ENCODE measurements at regions not wholly inside any gene's neighbourhood (a gene's known extent, or its start where the extent isn't known, plus 50 kb on each side); places are given as distances from the start of the nearest gene placed in this dataset.

DNA sequence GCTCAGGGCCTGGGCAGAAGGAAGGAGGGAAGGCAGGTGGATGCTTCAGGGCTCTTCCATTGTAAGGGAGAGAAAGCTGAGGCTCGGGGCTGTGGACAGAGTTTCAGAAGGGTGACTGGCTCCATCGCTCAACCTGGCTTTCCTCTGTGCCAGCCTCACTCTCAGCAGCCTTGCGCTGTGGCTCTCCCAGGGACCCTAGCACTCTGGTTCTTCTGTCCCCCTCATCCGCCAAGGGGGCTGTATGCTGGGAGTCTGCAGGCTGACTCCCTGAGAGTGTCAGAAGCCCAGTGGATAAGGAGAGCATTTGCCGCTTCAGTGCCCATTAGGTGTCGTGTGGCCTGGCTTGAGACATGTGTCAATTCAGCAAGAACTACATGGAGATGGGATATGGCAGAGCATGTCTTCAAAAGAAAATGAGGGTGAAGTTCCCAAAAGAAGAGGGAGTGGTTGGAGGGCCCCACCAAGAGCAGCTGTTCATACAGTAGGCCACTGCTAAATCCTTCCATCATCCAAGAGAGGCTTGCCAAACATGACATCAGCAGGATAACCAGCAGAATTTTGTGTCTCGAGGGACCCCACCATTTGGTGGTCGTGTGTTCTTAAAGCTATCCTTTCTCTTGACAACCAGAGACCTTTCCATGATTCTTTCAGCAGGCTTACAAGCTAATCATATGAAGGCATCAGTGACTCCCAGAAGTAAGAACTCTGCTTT, 148.2 kb downstream of the IRX5 start:
- Histone ChIP-seq H3K4me3 (replicated peaks in 1 of 3; ENCODE audit: insufficient read depth in 1 of 3, low read depth in 1 of 3, low read length in 3 of 3) (no peak overlapping the region), H3K36me3 (ENCODE audit: control insufficient read depth in 2 of 2, extremely low read depth in 1 of 2, insufficient read depth in 2 of 2, low read length in 2 of 2) (no peaks in the 10 kb centered on the region), H4K20me1 (replicated peaks; ENCODE audit: control insufficient read depth, extremely low read depth, insufficient read depth, low read length) (no peaks in the 10 kb centered on the region), H3K4me1 (ENCODE audit: control insufficient read depth, extremely low read depth, insufficient read depth, low read length) (no peaks in the 10 kb centered on the region), H3K9ac (replicated peaks; ENCODE audit: extremely low read depth, insufficient read depth, low read length) (no peak overlapping the region), H3K27ac (ENCODE audit: insufficient read depth, low read depth, low read length) (no peak overlapping the region), H3K27me3 (ENCODE audit: control insufficient read depth in 2 of 2, insufficient read depth in 2 of 2, low read length in 2 of 2) (no peaks in the 10 kb centered on the region), H3K79me2 (ENCODE audit: control insufficient read depth, insufficient read depth, low read length) (no peaks in the 10 kb centered on the region), H3K9me3 (replicated peaks; ENCODE audit: control insufficient read depth, insufficient read depth, low read length) (peaks cover 2% of the 10 kb centered on the region), H3K9me1 (replicated peaks; ENCODE audit: control insufficient read depth, extremely low read depth, insufficient read depth, low read length) (no peaks in the 10 kb centered on the region), H2AFZ (ENCODE audit: low read depth, low read length) (no peak overlapping the region), H3K4me2 (ENCODE audit: insufficient read depth, low read length) (no peak overlapping the region)
- FAIRE-seq, result no peak
- ChIA-PET CTCF (no interaction called here), POLR2A (no interaction called here)
- intact Hi-C loops (cut with micrococcal nuclease), result no loop called here
- DNase-seq (ENCODE audit: low read depth, low spot score), result no peak
- dilution Hi-C loops (cut with MboI; ENCODE audit: extremely low pct_ligation_motif_present, low sequenced_read_pairs), result no loop called here
- no TSS peak for BruUV-seq (replicated peaks)
- TF ChIP-seq FOS (IDR thresholded peaks at IDR 0.05; ENCODE audit: borderline replicate concordance, insufficient read depth, low read length), result no peak

DNA sequence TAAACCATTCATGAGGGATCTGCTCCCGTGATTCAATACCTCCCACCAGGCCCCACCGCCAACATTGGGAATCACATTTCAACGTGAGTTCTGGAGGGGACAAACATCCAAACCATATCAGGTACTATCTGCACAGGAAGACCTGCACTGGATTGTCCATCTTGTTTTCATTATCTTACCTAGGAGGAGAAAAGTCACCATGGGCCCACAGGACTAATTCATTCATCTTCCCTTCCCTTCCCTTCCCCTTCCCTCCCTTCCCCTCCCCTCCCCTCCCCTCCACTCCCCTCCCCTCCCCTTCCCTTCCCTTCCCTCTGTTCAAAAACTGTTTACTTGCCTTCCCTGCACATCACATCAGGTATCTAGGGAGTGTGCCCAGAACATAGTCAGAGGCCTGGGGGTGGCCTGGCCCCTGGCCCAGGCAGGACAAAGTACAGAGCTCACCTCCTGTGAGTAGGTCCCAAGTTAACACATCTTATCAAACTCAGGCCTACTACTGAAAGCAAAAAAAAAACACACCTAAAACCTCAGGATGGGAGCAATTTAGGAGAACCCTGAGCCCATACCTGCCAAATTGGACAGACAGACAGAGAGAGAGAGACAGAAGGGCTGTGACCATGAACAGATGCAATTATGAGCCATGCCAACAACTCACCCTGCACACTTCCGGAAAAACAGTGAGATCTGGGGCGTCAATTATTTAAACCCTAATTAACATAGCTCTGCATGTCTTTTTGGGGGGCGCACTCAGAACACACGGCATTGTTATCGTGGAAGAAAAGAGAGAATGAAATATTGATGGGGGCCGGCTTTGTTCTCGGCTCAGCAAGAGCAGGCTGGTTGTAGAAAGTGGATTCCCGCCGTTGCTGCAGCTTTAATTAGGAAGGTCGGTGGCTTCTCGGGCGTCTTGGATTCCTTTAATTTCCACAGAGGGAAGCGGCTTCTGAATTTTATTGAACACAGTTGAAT, 151.2 kb downstream of the IRX5 start:
- dilution Hi-C loops (cut with MboI; ENCODE audit: extremely low pct_ligation_motif_present, low sequenced_read_pairs) (no loop called here), intact Hi-C loops (cut with micrococcal nuclease) (no loop called here)
- BruUV-seq (replicated peaks), result no TSS peak
- TF ChIP-seq MYC (IDR thresholded peaks at IDR 0.05; ENCODE audit: low read depth, low read length), result no peak
- TF ChIP-seq POLR2A (IDR thresholded peaks at IDR 0.05; ENCODE audit: low read depth, low read length), result no peak
- TF ChIP-seq POLR2AphosphoS5 (IDR thresholded peaks at IDR 0.05; ENCODE audit: insufficient read depth, low read depth, low read length), result no peak
- no peak for TF ChIP-seq GATA2 (IDR thresholded peaks at IDR 0.05; ENCODE audit: insufficient read depth, insufficient read length, low read depth, low read length)
- TF ChIP-seq FOS (IDR thresholded peaks at IDR 0.05; ENCODE audit: borderline replicate concordance, insufficient read depth, low read length), result no peak
- TF ChIP-seq, protein P1, sequence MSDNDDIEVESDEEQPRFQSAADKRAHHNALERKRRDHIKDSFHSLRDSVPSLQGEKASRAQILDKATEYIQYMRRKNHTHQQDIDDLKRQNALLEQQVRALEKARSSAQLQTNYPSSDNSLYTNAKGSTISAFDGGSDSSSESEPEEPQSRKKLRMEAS (IDR thresholded peaks at IDR 0.05; ENCODE audit: insufficient read depth, insufficient read length), result no peak
- TF ChIP-seq, protein P2, sequence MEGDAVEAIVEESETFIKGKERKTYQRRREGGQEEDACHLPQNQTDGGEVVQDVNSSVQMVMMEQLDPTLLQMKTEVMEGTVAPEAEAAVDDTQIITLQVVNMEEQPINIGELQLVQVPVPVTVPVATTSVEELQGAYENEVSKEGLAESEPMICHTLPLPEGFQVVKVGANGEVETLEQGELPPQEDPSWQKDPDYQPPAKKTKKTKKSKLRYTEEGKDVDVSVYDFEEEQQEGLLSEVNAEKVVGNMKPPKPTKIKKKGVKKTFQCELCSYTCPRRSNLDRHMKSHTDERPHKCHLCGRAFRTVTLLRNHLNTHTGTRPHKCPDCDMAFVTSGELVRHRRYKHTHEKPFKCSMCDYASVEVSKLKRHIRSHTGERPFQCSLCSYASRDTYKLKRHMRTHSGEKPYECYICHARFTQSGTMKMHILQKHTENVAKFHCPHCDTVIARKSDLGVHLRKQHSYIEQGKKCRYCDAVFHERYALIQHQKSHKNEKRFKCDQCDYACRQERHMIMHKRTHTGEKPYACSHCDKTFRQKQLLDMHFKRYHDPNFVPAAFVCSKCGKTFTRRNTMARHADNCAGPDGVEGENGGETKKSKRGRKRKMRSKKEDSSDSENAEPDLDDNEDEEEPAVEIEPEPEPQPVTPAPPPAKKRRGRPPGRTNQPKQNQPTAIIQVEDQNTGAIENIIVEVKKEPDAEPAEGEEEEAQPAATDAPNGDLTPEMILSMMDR (IDR thresholded peaks at IDR 0.05; ENCODE audit: extremely low read depth in 1 of 2, insufficient read depth in 1 of 2, low read depth in 1 of 2, low read length in 2 of 2), result no peak
- no peak for TF ChIP-seq JUN (IDR thresholded peaks at IDR 0.05; ENCODE audit: borderline replicate concordance, insufficient read depth, insufficient read length, low read depth)
- TF ChIP-seq EZH2 (IDR thresholded peaks at IDR 0.05; ENCODE audit: borderline replicate concordance, low read depth, low read length, severe bottlenecking), result no peak
- no peaks in the 10 kb centered on the region for H4K20me1 ChIP-seq (replicated peaks; ENCODE audit: control insufficient read depth, extremely low read depth, insufficient read depth, low read length)
- H3K27me3 ChIP-seq (ENCODE audit: control insufficient read depth in 2 of 2, insufficient read depth in 2 of 2, low read length in 2 of 2), result no peaks in the 10 kb centered on the region
- H3K4me3 ChIP-seq (replicated peaks in 1 of 3; ENCODE audit: insufficient read depth in 1 of 3, low read depth in 1 of 3, low read length in 3 of 3), result no peak overlapping the region
- no peak overlapping the region for H3K4me2 ChIP-seq (ENCODE audit: insufficient read depth, low read length)
- no peak overlapping the region for H2AFZ ChIP-seq (ENCODE audit: low read depth, low read length)
- CTCF ChIA-PET, result no interaction called here
- no peaks in the 10 kb centered on the region for H3K36me3 ChIP-seq (ENCODE audit: control insufficient read depth in 2 of 2, extremely low read depth in 1 of 2, insufficient read depth in 2 of 2, low read length in 2 of 2)
- DNase-seq (ENCODE audit: low read depth, low spot score), result no peak
- peaks cover 2% of the 10 kb centered on the region for H3K9me3 ChIP-seq (replicated peaks; ENCODE audit: control insufficient read depth, insufficient read depth, low read length)
- POLR2A ChIA-PET, result no interaction called here
- no peak for FAIRE-seq
- H3K79me2 ChIP-seq (ENCODE audit: control insufficient read depth, insufficient read depth, low read length), result no peaks in the 10 kb centered on the region
- no peak overlapping the region for H3K9ac ChIP-seq (replicated peaks; ENCODE audit: extremely low read depth, insufficient read depth, low read length)
- no peaks in the 10 kb centered on the region for H3K4me1 ChIP-seq (ENCODE audit: control insufficient read depth, extremely low read depth, insufficient read depth, low read length)
- H3K9me1 ChIP-seq (replicated peaks; ENCODE audit: control insufficient read depth, extremely low read depth, insufficient read depth, low read length), result no peaks in the 10 kb centered on the region
- H3K27ac ChIP-seq (ENCODE audit: insufficient read depth, low read depth, low read length), result no peak overlapping the region

Data from endothelial cell of umbilical vein (primary cell).